ENCODE measurements at regions not wholly inside any gene's neighbourhood (a gene's known extent, or its start where the extent isn't known, plus 50 kb on each side); places are given as distances from the start of the nearest gene placed in this dataset.

DNA sequence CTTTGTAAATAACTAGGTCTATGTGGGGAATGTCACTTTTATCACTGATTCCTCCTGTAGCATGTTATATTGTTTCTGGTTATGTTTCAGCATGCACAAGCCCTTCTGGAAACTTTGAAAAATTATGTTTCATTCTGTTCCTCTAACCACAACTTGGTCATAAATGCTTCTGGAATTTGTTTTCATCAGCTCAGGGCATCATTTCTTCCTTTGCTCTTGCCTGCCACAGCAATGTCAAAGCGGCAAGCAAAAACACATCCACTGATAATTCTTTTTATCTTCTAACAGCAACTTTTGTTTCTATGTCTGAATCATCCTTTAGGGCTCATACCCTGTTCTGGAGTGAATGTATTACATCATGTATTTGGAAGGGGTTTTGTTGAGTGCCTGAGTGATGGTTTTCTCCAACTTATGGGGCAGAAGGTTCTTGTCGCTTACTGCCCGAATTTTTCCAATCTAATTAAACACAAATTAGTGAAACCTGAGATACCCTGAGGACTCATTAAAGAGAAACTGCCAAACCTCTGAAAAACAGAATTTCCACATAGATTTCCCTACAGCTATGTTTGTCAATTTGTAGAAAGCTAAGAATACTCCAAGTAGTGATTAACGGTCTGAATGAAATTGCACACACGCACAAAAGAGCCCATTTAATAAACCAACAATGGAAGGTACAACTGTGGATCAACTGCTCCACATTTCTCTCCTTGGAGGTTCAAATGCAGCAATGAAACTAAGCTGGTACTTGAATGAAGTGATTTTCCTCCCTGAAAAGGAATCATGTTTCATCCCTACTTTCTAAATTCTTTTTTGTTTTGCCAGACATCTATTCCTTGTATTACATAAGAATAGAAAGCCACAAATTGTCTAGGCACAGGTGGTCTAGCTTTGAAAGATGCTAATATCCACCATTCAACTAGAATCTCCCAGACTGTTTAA, 173.5 kb upstream of the KRR1 start (continued):
- TF ChIP-seq TEAD4 (IDR thresholded peaks at IDR 0.05; ENCODE audit: low read length) (no peak), TEAD4 (CRISPR knock-in tag; IDR thresholded peaks at IDR 0.05; ENCODE audit: borderline replicate concordance) (no peak), TAF9B (IDR thresholded peaks at IDR 0.05; ENCODE audit: partially characterized antibody) (no peak), CEBPG (CRISPR knock-in tag; IDR thresholded peaks at IDR 0.05) (no peak), CEBPG (tag; conservative IDR thresholded peaks at IDR 0.05 in 1 of 2, IDR thresholded peaks at IDR 0.05 in 1 of 2) (peak in 1 of 2 experiments; percentile 89; a peak in 2 of 4 replicates), TCF3 (CRISPR knock-in tag; IDR thresholded peaks at IDR 0.05) (peak; percentile 66), ZNF3 (CRISPR knock-in tag; IDR thresholded peaks at IDR 0.05) (no peak), ZNF589 (CRISPR knock-in tag; IDR thresholded peaks at IDR 0.05; ENCODE audit: low read depth) (no peak), CHD4 (IDR thresholded peaks at IDR 0.05; ENCODE audit: insufficient read depth, insufficient replicate concordance, low read depth, low read length, poor library complexity, severe bottlenecking) (no peak), EHMT2 (IDR thresholded peaks at IDR 0.05) (no peak), FOXJ2 (tag; IDR thresholded peaks at IDR 0.05) (no peak), SMARCA4 (IDR thresholded peaks at IDR 0.05) (peak; percentile 26; the same call in 1 of the 2 replicates), POLR2B (IDR thresholded peaks at IDR 0.05; ENCODE audit: low read depth, partially characterized antibody) (no peak), SREBF1 (IDR thresholded peaks at IDR 0.05; ENCODE audit: borderline replicate concordance, low read depth, low read length) (no peak), MEIS2 (IDR thresholded peaks at IDR 0.05; ENCODE audit: partially characterized antibody) (peak; percentile 5), ERF (CRISPR knock-in tag; IDR thresholded peaks at IDR 0.05) (no peak), TEAD1 (CRISPR knock-in tag; IDR thresholded peaks at IDR 0.05) (no peak), RBM39 (optimal IDR thresholded peaks at IDR 0.05; ENCODE audit: low read depth, low read length) (no peak), NR3C1 (CRISPR knock-in tag; IDR thresholded peaks at IDR 0.05) (no peak), ZNF121 (CRISPR knock-in tag; conservative IDR thresholded peaks at IDR 0.05) (no peak), BACH1 (tag; IDR thresholded peaks at IDR 0.05) (no peak), BRCA1 (IDR thresholded peaks at IDR 0.05) (no peak), BRCA1 (CRISPR knock-in tag; IDR thresholded peaks at IDR 0.05) (no peak), ZNF695 (CRISPR knock-in tag; IDR thresholded peaks at IDR 0.05) (no peak), CC2D1A (IDR thresholded peaks at IDR 0.05) (no peak), ARID1B (IDR thresholded peaks at IDR 0.05) (peak; percentile 59), ZC3H4 (CRISPR knock-in tag; IDR thresholded peaks at IDR 0.05; ENCODE audit: borderline replicate concordance) (no peak), MAFF (IDR thresholded peaks at IDR 0.05; ENCODE audit: low read length) (no peak), HDAC6 (IDR thresholded peaks at IDR 0.05; ENCODE audit: low read depth, low read length) (no peak)
- TF ChIP-seq, protein P1, sequence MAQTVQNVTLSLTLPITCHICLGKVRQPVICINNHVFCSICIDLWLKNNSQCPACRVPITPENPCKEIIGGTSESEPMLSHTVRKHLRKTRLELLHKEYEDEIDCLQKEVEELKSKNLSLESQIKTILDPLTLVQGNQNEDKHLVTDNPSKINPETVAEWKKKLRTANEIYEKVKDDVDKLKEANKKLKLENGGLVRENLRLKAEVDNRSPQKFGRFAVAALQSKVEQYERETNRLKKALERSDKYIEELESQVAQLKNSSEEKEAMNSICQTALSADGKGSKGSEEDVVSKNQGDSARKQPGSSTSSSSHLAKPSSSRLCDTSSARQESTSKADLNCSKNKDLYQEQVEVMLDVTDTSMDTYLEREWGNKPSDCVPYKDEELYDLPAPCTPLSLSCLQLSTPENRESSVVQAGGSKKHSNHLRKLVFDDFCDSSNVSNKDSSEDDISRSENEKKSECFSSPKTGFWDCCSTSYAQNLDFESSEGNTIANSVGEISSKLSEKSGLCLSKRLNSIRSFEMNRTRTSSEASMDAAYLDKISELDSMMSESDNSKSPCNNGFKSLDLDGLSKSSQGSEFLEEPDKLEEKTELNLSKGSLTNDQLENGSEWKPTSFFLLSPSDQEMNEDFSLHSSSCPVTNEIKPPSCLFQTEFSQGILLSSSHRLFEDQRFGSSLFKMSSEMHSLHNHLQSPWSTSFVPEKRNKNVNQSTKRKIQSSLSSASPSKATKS (CRISPR knock-in tag; IDR thresholded peaks at IDR 0.05) = no peak
